ENCODE measurements at regions not wholly inside any gene's neighbourhood (a gene's known extent, or its start where the extent isn't known, plus 50 kb on each side); places are given as distances from the start of the nearest gene placed in this dataset.

DNA sequence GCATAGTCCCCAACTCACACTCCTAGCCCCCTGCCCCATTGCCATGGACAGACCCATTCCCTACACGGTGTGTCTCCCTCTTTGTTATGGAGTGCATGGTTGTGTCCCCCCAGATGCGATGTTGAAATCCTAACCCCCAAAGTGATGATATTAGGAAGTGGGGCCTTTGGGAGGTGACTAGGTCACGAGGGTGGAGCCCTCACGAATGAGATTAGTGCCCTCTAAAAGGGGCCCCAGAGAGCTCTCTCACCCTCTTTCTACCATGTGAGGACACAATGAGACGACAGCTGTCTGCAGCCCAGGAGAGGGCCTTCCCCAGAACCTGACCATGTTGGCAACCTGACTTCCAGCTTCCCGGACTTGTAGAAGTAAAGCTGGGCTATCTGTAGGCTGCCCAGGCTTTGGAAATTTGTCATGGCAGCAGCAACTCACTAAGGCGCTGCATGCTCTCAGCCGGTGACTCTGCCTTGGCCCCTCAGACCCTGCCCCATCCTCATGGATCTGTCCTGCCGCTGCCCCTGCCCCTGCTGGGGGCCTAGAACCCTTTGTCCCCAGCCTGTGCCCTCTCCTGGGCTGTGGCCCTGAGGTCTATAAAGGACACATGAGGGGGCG, 318.1 kb upstream of the RTL1 start:
- intact Hi-C loops (cut with DNase I), result no loop called here
- Histone ChIP-seq H3K27me3 (peaks cover 0 to 3% of the 10 kb centered on the region in 2 donors), H3K27ac (no peak overlapping the region), H3K36me3 (no peaks in the 10 kb centered on the region), H3K4me3 (no peak overlapping the region), H3K9me3 (no peaks in the 10 kb centered on the region), H3K4me1 (no peaks in the 10 kb centered on the region)
- TF ChIP-seq, protein P1, sequence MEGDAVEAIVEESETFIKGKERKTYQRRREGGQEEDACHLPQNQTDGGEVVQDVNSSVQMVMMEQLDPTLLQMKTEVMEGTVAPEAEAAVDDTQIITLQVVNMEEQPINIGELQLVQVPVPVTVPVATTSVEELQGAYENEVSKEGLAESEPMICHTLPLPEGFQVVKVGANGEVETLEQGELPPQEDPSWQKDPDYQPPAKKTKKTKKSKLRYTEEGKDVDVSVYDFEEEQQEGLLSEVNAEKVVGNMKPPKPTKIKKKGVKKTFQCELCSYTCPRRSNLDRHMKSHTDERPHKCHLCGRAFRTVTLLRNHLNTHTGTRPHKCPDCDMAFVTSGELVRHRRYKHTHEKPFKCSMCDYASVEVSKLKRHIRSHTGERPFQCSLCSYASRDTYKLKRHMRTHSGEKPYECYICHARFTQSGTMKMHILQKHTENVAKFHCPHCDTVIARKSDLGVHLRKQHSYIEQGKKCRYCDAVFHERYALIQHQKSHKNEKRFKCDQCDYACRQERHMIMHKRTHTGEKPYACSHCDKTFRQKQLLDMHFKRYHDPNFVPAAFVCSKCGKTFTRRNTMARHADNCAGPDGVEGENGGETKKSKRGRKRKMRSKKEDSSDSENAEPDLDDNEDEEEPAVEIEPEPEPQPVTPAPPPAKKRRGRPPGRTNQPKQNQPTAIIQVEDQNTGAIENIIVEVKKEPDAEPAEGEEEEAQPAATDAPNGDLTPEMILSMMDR (IDR thresholded peaks at IDR 0.05), result no peak
- ATAC-seq (no peak), DNase-seq (peak in 1 of 4 donors; percentile 13)

DNA sequence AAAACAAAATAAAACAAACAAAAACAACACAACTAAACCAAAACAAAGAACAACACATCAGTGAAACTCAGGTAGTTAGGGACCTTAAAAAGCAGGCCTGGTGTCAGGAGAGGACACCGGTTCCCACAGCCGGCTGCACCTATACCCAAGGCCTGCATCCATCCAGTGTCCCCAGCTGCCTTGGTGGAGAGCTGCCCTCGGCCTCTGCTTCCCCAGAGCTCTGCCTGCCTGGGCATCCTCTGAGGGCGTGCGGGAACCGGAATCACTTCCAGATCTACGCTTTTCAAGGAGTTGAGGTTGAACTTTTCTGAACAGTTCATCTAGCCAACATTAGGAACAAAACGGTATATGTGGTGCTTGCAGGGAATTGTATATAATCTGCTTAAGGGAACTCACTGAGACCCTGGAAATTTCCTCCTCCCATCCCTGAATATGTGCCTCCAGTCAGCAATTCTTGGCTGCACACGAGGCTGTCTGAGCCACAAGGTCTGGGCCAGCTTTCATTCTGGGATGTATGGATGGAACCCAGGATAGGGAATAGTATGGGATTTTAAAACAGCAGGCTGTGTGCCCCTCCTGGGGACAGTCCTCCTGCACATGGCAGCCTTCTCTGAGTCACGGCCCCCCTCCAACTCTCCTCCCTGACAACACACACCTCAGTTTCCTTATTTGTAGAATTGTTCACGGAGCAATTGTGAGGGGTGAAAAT, 319.0 kb upstream of the RTL1 start:
- TF ChIP-seq, protein P1 (IDR thresholded peaks at IDR 0.05), result no peak

DNA sequence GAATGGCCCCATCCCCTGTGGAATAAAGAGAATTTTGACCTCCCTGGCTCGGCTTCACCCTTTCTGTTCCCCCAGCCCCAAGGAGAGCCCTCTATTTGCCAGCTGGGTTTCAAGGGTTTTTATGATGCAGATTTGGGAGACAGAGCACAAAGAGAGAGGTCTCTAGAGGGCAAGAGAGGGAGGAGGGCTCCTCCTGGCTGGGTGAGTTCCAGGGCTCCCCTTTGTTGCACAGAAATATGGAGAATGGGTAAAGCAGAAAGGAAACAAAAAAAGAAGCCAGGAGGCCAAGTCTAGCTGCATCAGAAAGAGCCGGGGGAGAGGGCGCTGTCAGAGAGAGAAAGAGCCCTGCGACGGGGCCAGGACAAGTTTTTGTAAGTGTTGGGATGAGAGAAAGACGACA, 319.6 kb upstream of the RTL1 start:
- no peak for DNase-seq
- Histone ChIP-seq H3K36me3 (no peaks in the 10 kb centered on the region), H3K4me1 (no peaks in the 10 kb centered on the region), H3K27me3 (peaks cover 0 to 3% of the 10 kb centered on the region in 2 donors), H3K27ac (no peak overlapping the region), H3K9me3 (no peaks in the 10 kb centered on the region), H3K4me3 (no peak overlapping the region)
- TF ChIP-seq, protein P1 (IDR thresholded peaks at IDR 0.05), result no peak
- intact Hi-C loops (cut with DNase I), result no loop called here
- ATAC-seq, result no peak

More for the DNA sequence above, 319.0 kb upstream of the RTL1 start:
- no peak for ATAC-seq
- Histone ChIP-seq H3K27me3 (peaks cover 0 to 3% of the 10 kb centered on the region in 2 donors), H3K4me3 (no peak overlapping the region), H3K27ac (no peak overlapping the region), H3K36me3 (no peaks in the 10 kb centered on the region), H3K4me1 (no peaks in the 10 kb centered on the region), H3K9me3 (no peaks in the 10 kb centered on the region)
- intact Hi-C loops (cut with DNase I), result no loop called here
- DNase-seq, result no peak

DNA sequence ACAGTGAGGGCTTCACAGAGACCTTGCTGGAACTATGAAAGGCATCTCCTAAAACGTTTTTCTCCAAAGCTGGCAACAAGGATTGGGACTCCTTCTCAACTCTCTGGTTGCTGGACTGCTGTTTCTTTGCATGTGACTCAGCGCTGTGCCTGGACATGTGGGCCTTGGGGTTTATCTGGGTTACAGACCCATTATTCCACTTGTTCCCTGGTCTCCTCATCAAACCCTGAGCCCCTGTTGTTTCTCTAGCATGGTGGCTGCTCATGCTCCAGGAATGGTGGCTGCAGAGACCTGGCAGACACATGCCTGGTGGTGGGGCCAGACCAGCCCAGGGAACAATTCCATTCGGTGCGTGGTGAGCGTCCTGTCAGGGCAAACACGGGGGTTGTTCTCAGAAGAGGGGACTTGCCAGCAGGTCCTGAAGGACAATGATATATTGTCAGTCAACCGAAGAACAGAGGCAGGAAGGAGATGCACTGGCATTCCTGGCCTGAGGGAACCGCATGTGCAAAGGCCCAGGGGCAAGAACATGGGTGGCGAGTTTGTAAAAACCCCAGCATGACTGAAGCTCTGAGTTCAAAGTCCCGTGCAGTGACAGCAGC, 320.1 kb upstream of the RTL1 start:
- H3K9me3 ChIP-seq, result no peaks in the 10 kb centered on the region
- H3K27ac ChIP-seq, result no peak overlapping the region
- DNase-seq (peak in 1 of 4 donors; percentile 22), ATAC-seq (no peak)
- TF ChIP-seq, protein P1 (IDR thresholded peaks at IDR 0.05), result no peak
- H3K4me1 ChIP-seq, result no peaks in the 10 kb centered on the region
- no peaks in the 10 kb centered on the region for H3K36me3 ChIP-seq
- intact Hi-C loops (cut with DNase I), result no loop called here
- peaks cover 0 to 3% of the 10 kb centered on the region in 2 donors for H3K27me3 ChIP-seq
- H3K4me3 ChIP-seq, result no peak overlapping the region

Data from left lung (tissue), 4 donors.